H9 (cell line): ENCODE measurements at regions not wholly inside any gene's neighbourhood (a gene's known extent, or its start where the extent isn't known, plus 50 kb on each side); places are given as distances from the start of the nearest gene placed in this dataset.

ENCODE experiments used
- DNase-seq: peaks from one replicate; pipeline ENCODE4 v3.0.0-alpha.2; 2017
- H2AFZ ChIP-seq: one replicate; pipeline ENCODE4 v1.6.1; 2013; ENCODE audit warnings: mild to moderate bottlenecking, low read length, control low read depth, moderate library complexity
- H2AK5ac ChIP-seq: 2 replicates; pipeline ENCODE4 v1.6.1; 2013; ENCODE audit warnings: low read length, control low read depth, mixed read lengths; ENCODE audit not compliant: insufficient read length
- H2BK120ac ChIP-seq: one replicate; pipeline ENCODE4 v1.6.1; 2013; ENCODE audit warnings: low read depth, mild to moderate bottlenecking, low read length, control low read depth, inconsistent platforms; ENCODE audit not compliant: poor library complexity, severe bottlenecking
- H2BK12ac ChIP-seq: 2 replicates; pipeline ENCODE4 v1.6.1; 2013; ENCODE audit warnings: low read length, control low read depth, mixed read lengths, low read depth; ENCODE audit not compliant: insufficient read length
- H2BK15ac ChIP-seq: 2 replicates; pipeline ENCODE4 v1.6.1; 2013; ENCODE audit warnings: low read depth, low read length, control low read depth
- H2BK20ac ChIP-seq: one replicate; pipeline ENCODE4 v1.6.1; 2013; ENCODE audit warnings: low read depth, mild to moderate bottlenecking, low read length, control low read depth, inconsistent platforms; ENCODE audit not compliant: poor library complexity, severe bottlenecking
- H2BK5ac ChIP-seq: 2 replicates; pipeline ENCODE4 v1.6.1; 2013; ENCODE audit warnings: low read length, control low read depth, mixed read lengths; ENCODE audit not compliant: insufficient read length
- H3K14ac ChIP-seq: 2 replicates; pipeline ENCODE4 v1.6.1; 2013; ENCODE audit warnings: low read length, control low read depth; ENCODE audit not compliant: insufficient read depth
- H3K18ac ChIP-seq: 2 replicates; pipeline ENCODE4 v1.6.1; 2013; ENCODE audit warnings: low read depth, mild to moderate bottlenecking, mixed read lengths, low read length, control low read depth; ENCODE audit not compliant: insufficient read length
- H3K23ac ChIP-seq: 2 replicates; pipeline ENCODE4 v1.6.1; 2013; ENCODE audit warnings: low read length, control low read depth, mixed read lengths, low read depth; ENCODE audit not compliant: insufficient read length
- H3K23me2 ChIP-seq: 2 replicates; pipeline ENCODE4 v1.6.1; 2013; ENCODE audit warnings: low read depth, mild to moderate bottlenecking, mixed read lengths, low read length, control low read depth; ENCODE audit not compliant: insufficient read length, poor library complexity, severe bottlenecking
- H3K27ac ChIP-seq: 2 replicates; pipeline ENCODE4 v1.5.1; 2013; ENCODE audit warnings: low read length, control low read depth, mixed read lengths, low read depth; ENCODE audit not compliant: insufficient read length
- H3K27me3 ChIP-seq: 2 replicates; pipeline ENCODE4 v1.6.1; 2013; ENCODE audit warnings: low read length, control low read depth, inconsistent platforms; ENCODE audit not compliant: insufficient read depth
- H3K4ac ChIP-seq: 2 replicates; pipeline ENCODE4 v1.6.1; 2013; ENCODE audit warnings: low read depth, mild to moderate bottlenecking, control low read depth, inconsistent platforms, low read length, moderate library complexity
- H3K4me1 ChIP-seq: 2 replicates; pipeline ENCODE4 v1.6.1; 2013; ENCODE audit warnings: low read length, control low read depth, inconsistent platforms; ENCODE audit not compliant: insufficient read depth
- H3K4me2 ChIP-seq: 2 replicates; pipeline ENCODE4 v1.6.1; 2013; ENCODE audit warnings: low read length, control low read depth, mixed read lengths; ENCODE audit not compliant: insufficient read length, insufficient read depth
- H3K56ac ChIP-seq: 2 replicates; pipeline ENCODE4 v1.6.1; 2013; ENCODE audit warnings: low read depth, mild to moderate bottlenecking, mixed read lengths, low read length, control low read depth; ENCODE audit not compliant: insufficient read length
- H3K79me1 ChIP-seq: 2 replicates; pipeline ENCODE4 v1.6.1; 2013; ENCODE audit warnings: low read depth, mild to moderate bottlenecking, moderate library complexity, low read length, control low read depth, inconsistent platforms; ENCODE audit not compliant: insufficient read depth, poor library complexity, severe bottlenecking
- H3K79me2 ChIP-seq: 2 replicates; pipeline ENCODE4 v1.6.1; 2013; ENCODE audit warnings: low read length, control low read depth, inconsistent platforms; ENCODE audit not compliant: insufficient read depth
- H3K9ac ChIP-seq: 2 replicates; pipeline ENCODE4 v1.6.1; 2013; ENCODE audit warnings: low read length, control low read depth, mixed read lengths; ENCODE audit not compliant: insufficient read length; ENCODE audit errors: extremely low read depth
- H3K9me3 ChIP-seq: one replicate; pipeline ENCODE4 v1.6.1; 2013; ENCODE audit warnings: low read depth, low read length, inconsistent platforms; ENCODE audit not compliant: control insufficient read depth
- H3T11ph ChIP-seq: one replicate; pipeline ENCODE4 v1.6.1; 2013; ENCODE audit warnings: mild to moderate bottlenecking, low read length, control low read depth, inconsistent platforms
- H4K20me1 ChIP-seq: one replicate; pipeline ENCODE4 v1.6.1; 2013; ENCODE audit not compliant: control insufficient read depth, insufficient read length, insufficient read depth
- H4K5ac ChIP-seq: 2 replicates; pipeline ENCODE4 v1.6.1; 2013; ENCODE audit warnings: low read depth, mild to moderate bottlenecking, mixed read lengths, low read length, control low read depth; ENCODE audit not compliant: insufficient read length
- H4K8ac ChIP-seq: replicated peaks from 2 replicates; pipeline ENCODE4 v1.6.1; 2013; ENCODE audit warnings: low read length, control low read depth, mixed read lengths, low read depth; ENCODE audit not compliant: insufficient read length
- H4K91ac ChIP-seq: 2 replicates; pipeline ENCODE4 v1.6.1; 2013; ENCODE audit warnings: low read depth, mild to moderate bottlenecking, moderate library complexity, mixed read lengths, low read length, control low read depth; ENCODE audit not compliant: insufficient read length
- H3K27ac Mint-ChIP-seq, 3 experiments: 2 replicates in 2 of 3; 3 replicates in 1 of 3; pipeline ENCODE4 v1.8.0; 2020 to 2021; ENCODE audit warnings: mixed read lengths in 3 of 3, mild to moderate bottlenecking in 1 of 3, moderate library complexity in 1 of 3
- H3K27me3 Mint-ChIP-seq: 2 replicates; pipeline ENCODE4 v1.8.0; 2021; ENCODE audit warnings: low read depth, mild to moderate bottlenecking, moderate library complexity, mixed read lengths
- H3K36me3 Mint-ChIP-seq, 3 experiments: 2 replicates in 2 of 3; 3 replicates in 1 of 3; pipeline ENCODE4 v1.8.0; 2020 to 2021; ENCODE audit warnings: low read depth in 3 of 3, mixed read lengths in 3 of 3; ENCODE audit not compliant: insufficient read depth in 1 of 3
- H3K4me1 Mint-ChIP-seq, 2 experiments: 2 replicates each; pipeline ENCODE4 v1.8.0; 2020; ENCODE audit warnings: mixed read lengths in 2 of 2
- H3K4me3 Mint-ChIP-seq, 2 experiments: 2 replicates in 1 of 2; 3 replicates in 1 of 2; pipeline ENCODE4 v1.8.0; 2020 to 2021; ENCODE audit warnings: mild to moderate bottlenecking in 2 of 2, mixed read lengths in 2 of 2, moderate library complexity in 1 of 2
- H3K9me3 Mint-ChIP-seq, 2 experiments: 2 replicates in 1 of 2; 3 replicates in 1 of 2; pipeline ENCODE4 v1.8.0; 2020; ENCODE audit warnings: mild to moderate bottlenecking in 2 of 2, mixed read lengths in 2 of 2, moderate library complexity in 1 of 2
- CTCF ChIP-seq: fragments of 200-600 bp; sonication (generic); conservative IDR thresholded peaks from 3 replicates; pipeline ENCODE4 v1.8.0; 2021; ENCODE audit warnings: antibody characterized with exemption, mild to moderate bottlenecking
- WGBS: extraction: QIAGEN DNeasy Blood & Tissue Kit; methylation state at CpG from one replicate; pipeline ENCODE4 v1.1.7; 2013; ENCODE audit warnings: missing lambda C conversion rate, low lambda C conversion rate, mixed read lengths; ENCODE audit not compliant: insufficient read length; ENCODE audit errors: extremely low coverage; 5-methylcytosine and 5-hydroxymethylcytosine counted together

GRCh38 chr11:24422376-24422775, 74.5 kb upstream of the LUZP2 start:
- H3K23me2 ChIP-seq: no peaks in the 10 kb centered on the region
- no peaks in the 10 kb centered on the region for H3K9me3 Mint-ChIP-seq
- H3K4me2 ChIP-seq: no peak overlapping the region
- no peak overlapping the region for H3K56ac ChIP-seq
- no peak overlapping the region for H3K4ac ChIP-seq
- H3K23ac ChIP-seq: no peak overlapping the region
- 0 out of 7 replicates have a peak overlapping the region, but pooled peaks of 1 of the 3 experiments have one; percentile 42 for H3K27ac Mint-ChIP-seq
- H2BK15ac ChIP-seq: no peak overlapping the region
- no peak overlapping the region for H3K9ac ChIP-seq
- no peaks in the 10 kb centered on the region for H3K79me2 ChIP-seq
- no peak for TF ChIP-seq CTCF
- H4K5ac ChIP-seq: no peak overlapping the region
- H2BK20ac ChIP-seq: no peak overlapping the region
- H2AFZ ChIP-seq: no peak overlapping the region
- H3K9me3 ChIP-seq: no peaks in the 10 kb centered on the region
- H4K8ac ChIP-seq: no peak overlapping the region
- no peaks in the 10 kb centered on the region for H3K79me1 ChIP-seq
- no peak overlapping the region for H3K4me3 Mint-ChIP-seq
- no peaks in the 10 kb centered on the region for H3K4me1 ChIP-seq
- H3T11ph ChIP-seq: no peak overlapping the region
- no peak overlapping the region for H2AK5ac ChIP-seq
- no peaks in the 10 kb centered on the region for H3K27me3 Mint-ChIP-seq
- H3K14ac ChIP-seq: no peak overlapping the region
- H4K20me1 ChIP-seq: no peaks in the 10 kb centered on the region
- H3K36me3 Mint-ChIP-seq: no peaks in the 10 kb centered on the region
- H3K4me1 Mint-ChIP-seq: peaks cover 6 to 7% of the 10 kb centered on the region in 2 experiments; a peak in 3 of 4 replicates
- no peak overlapping the region for H2BK5ac ChIP-seq
- no peak overlapping the region for H2BK120ac ChIP-seq
- DNase-seq: no peak
- no peak overlapping the region for H4K91ac ChIP-seq
- H3K18ac ChIP-seq: no peak overlapping the region
- H2BK12ac ChIP-seq: no peak overlapping the region
- H3K27me3 ChIP-seq: no peaks in the 10 kb centered on the region
- no peak overlapping the region for H3K27ac ChIP-seq
- no CpG with 5 or more reads among the region's 1 CpG for WGBS
